ENCODE measurements at regions not wholly inside any gene's neighbourhood (a gene's known extent, or its start where the extent isn't known, plus 50 kb on each side); places are given as distances from the start of the nearest gene placed in this dataset.

DNA sequence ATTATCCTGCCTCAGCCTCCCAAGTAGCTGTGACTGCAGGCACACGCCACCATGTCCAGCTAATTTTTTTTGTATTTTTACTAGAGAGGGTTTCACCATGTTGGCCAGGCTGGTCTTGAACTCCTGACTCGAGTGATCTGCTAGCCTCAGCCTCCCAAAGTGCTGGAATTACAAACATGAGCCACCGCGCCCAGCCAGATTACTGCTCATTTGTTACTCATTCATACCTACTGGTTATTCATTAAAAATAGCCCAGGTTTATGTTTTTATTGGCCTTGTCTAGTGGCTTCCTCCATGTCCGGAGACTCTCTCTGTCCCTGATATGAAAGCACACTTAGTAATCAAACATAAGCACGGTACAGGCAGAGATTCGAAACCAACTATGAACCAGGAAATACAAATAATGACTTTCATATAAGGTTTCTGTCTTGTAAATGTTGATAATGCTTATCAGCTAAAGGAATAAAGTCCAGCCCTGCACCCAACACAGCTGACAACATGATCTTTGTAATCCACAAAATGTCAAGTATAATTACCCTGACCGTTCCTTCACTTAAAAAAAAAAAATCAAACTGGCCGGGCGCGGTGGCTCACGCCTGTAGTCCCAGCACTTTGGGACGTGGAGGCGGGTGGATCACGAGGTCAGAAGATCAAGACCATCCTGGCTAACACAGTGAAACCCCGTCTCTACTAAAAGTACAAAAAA lies 50.4 kb upstream of the CXADR start:
- DNase-seq (ENCODE audit: low read depth, low spot score), result no peak
- H3K27ac ChIP-seq, result peak overlapping the region; percentile 72

Data from epithelial cell of prostate (primary cell).